Peyer's patch (tissue), 4 donors: ENCODE measurements at regions not wholly inside any gene's neighbourhood (a gene's known extent, or its start where the extent isn't known, plus 50 kb on each side); places are given as distances from the start of the nearest gene placed in this dataset.

ENCODE experiments used
- DNase-seq, 3 donors: peaks; one replicate each; pipeline ENCODE4 v3.0.0-alpha.2; 2017 to 2019
- H3K27ac ChIP-seq, 4 donors: fragments of 200-600 bp; sonication (generic); one replicate each; pipeline ENCODE4 v1.5.1; 2016 to 2019
- H3K27me3 ChIP-seq, 2 donors: fragments of 200-600 bp; sonication (generic); one replicate each; pipeline ENCODE4 v1.5.1; 2019
- H3K36me3 ChIP-seq, 3 donors: fragments of 200-600 bp; sonication (generic); one replicate each; pipeline ENCODE4 v1.5.1; 2016 to 2019
- H3K4me1 ChIP-seq, 4 donors: fragments of 200-600 bp; sonication (generic); one replicate each; pipeline ENCODE4 v1.5.1; 2016 to 2019
- H3K4me3 ChIP-seq, 4 donors: fragments of 200-600 bp; sonication (generic); 1 replicate in 3 of 4; 2 replicates in 1 of 4; pipeline ENCODE4 v1.5.1; 2016 to 2019; ENCODE audit warnings: mild to moderate bottlenecking in 1 of 4
- H3K9me3 ChIP-seq, 4 donors: fragments of 200-600 bp; sonication (generic); one replicate each; pipeline ENCODE4 v1.5.1; 2016 to 2019; ENCODE audit warnings: mild to moderate bottlenecking in 1 of 4
- POLR2A ChIP-seq, 2 donors: fragments of 450-650 bp; IDR thresholded peaks; one replicate each; pipeline ENCODE4 v1.5.1; 2017; ENCODE audit warnings: antibody characterized with exemption in 2 of 2, mild to moderate bottlenecking in 2 of 2, moderate library complexity in 2 of 2
- small RNA-seq, 2 donors: library from RNA; depleted of rRNA; stranded (forward); fragments of <200 nt; gene quantifications; one replicate each; pipeline ENCODE3, GENCODE V24; 2016
- TF ChIP-seq, protein P1 (sequence below), 6 experiments: fragments of 450-650 bp in 4 of 6; fragments of 200-600 bp in 2 of 6; sonication (generic) in 1 of 6; IDR thresholded peaks; one replicate each; pipeline ENCODE4 v1.5.1; 2017 to 2019; ENCODE audit warnings: antibody characterized with exemption in 6 of 6, mild to moderate bottlenecking in 3 of 6, moderate library complexity in 1 of 6

DNA sequence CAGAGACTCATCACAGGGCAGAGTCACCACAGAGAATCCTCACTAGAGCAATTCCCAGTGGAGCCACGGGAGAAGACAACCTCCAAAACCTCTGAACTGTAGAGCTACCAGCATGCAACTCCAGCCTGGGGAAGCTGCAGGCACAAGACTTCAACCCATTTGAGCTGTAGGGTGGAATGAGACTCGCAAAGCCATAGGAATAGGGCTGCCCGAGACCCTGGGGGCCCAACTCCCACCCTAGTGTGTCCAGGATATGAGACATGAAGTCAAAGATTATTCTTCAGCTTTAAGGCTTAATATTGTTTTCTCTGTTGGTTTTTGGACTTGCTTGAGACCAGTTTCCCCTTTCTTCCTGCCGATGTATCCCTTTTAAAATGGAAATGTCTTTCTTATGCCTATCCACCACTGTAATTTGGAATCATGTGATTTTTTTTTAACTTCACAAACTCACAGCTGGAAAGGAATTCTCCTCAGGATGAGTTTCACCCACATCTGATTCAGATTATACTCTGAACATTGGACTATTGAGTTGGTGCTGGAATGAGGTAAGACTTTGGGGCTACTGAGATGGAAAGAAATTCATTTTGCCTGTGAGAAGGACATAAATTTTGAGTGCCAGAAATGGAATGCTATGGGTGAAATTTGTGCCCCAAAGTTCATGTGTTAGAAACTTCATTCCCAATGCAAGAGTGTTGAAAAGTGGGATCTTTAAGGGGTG lies 59.6 kb upstream of the ST6GALNAC5 start:
- no peak for TF ChIP-seq POLR2A (IDR thresholded peaks at IDR 0.05)
- TF ChIP-seq, protein P1, sequence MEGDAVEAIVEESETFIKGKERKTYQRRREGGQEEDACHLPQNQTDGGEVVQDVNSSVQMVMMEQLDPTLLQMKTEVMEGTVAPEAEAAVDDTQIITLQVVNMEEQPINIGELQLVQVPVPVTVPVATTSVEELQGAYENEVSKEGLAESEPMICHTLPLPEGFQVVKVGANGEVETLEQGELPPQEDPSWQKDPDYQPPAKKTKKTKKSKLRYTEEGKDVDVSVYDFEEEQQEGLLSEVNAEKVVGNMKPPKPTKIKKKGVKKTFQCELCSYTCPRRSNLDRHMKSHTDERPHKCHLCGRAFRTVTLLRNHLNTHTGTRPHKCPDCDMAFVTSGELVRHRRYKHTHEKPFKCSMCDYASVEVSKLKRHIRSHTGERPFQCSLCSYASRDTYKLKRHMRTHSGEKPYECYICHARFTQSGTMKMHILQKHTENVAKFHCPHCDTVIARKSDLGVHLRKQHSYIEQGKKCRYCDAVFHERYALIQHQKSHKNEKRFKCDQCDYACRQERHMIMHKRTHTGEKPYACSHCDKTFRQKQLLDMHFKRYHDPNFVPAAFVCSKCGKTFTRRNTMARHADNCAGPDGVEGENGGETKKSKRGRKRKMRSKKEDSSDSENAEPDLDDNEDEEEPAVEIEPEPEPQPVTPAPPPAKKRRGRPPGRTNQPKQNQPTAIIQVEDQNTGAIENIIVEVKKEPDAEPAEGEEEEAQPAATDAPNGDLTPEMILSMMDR (IDR thresholded peaks at IDR 0.05) = no peak
- Histone ChIP-seq H3K27ac (no peak overlapping the region), H3K4me1 (no peaks in the 10 kb centered on the region), H3K27me3 (no peaks in the 10 kb centered on the region), H3K4me3 (no peak overlapping the region), H3K9me3 (no peaks in the 10 kb centered on the region), H3K36me3 (no peaks in the 10 kb centered on the region)
- DNase-seq = no peak

Small RNAs in the stretch of these regions (small RNA-seq; reads per million reads assigned to genes)
- 0 reads per million in 2 donors for gene RNU6-161P
